HEK293 (cell line): ENCODE measurements at regions not wholly inside any gene's neighbourhood (a gene's known extent, or its start where the extent isn't known, plus 50 kb on each side); places are given as distances from the start of the nearest gene placed in this dataset.

ENCODE experiments used
- CTCF ChIA-PET: fragments of 350-600 bp; formaldehyde crosslinking; extraction: SDS; loops from one replicate; lab custom pipeline; 2021; ENCODE audit warnings: antibody characterized with exemption; lab: Yijun Ruan, JAX
- POLR2A ChIA-PET: fragments of 300-600 bp; formaldehyde crosslinking; extraction: SDS; loops from one replicate; lab custom pipeline; 2020; ENCODE audit warnings: antibody characterized with exemption, inconsistent platforms; lab: Yijun Ruan, JAX
- H3K27ac ChIP-seq: fragments of 200-500 bp; sonication (Bioruptor generic); 2 replicates; pipeline ENCODE4 v1.5.1; 2014; ENCODE audit warnings: low read depth, low read length, control low read depth, inconsistent platforms; ENCODE audit errors: extremely low read depth
- H3K36me3 ChIP-seq, 2 experiments: fragments of 200-500 bp in 1 of 2; sonication (Bioruptor generic) in 1 of 2; 1 replicate in 1 of 2; 2 replicates in 1 of 2; pipeline ENCODE4 v1.5.1; 2014 to 2017; ENCODE audit warnings: inconsistent platforms in 2 of 2, low read length in 2 of 2; ENCODE audit not compliant: control insufficient read depth in 2 of 2, insufficient read depth in 1 of 2
- H3K4me1 ChIP-seq: fragments of 200-500 bp; sonication (Bioruptor generic); 2 replicates; pipeline ENCODE4 v1.5.1; 2014; ENCODE audit warnings: mild to moderate bottlenecking, low read length, inconsistent platforms; ENCODE audit not compliant: control insufficient read depth, insufficient read depth
- H3K4me3 ChIP-seq: 2 replicates; pipeline ENCODE4 v1.5.1; 2011; ENCODE audit warnings: low read depth, mild to moderate bottlenecking, control low read depth, low read length, moderate library complexity
- H3K9me3 ChIP-seq: fragments of 200-500 bp; sonication (Bioruptor generic); 2 replicates; pipeline ENCODE4 v1.5.1; 2014; ENCODE audit warnings: low read depth, low read length, inconsistent platforms; ENCODE audit not compliant: control insufficient read depth, insufficient read depth
- BCL11A ChIP-seq: fragments of 450-650 bp; formaldehyde crosslinking; IDR thresholded peaks from 2 replicates; pipeline ENCODE4 v1.5.1; 2016; ENCODE audit warnings: low read depth, missing biosample characterization, missing genetic modification characterization
- FEZF1 ChIP-seq: fragments of 450-650 bp; formaldehyde crosslinking; IDR thresholded peaks from 2 replicates; pipeline ENCODE4 v1.5.1; 2016; ENCODE audit warnings: missing biosample characterization, missing genetic modification characterization
- SP2 ChIP-seq: fragments of 450-650 bp; formaldehyde crosslinking; IDR thresholded peaks from 2 replicates; pipeline ENCODE4 v1.5.1; 2016; ENCODE audit warnings: missing biosample characterization, missing genetic modification characterization
- WT1 ChIP-seq: fragments of 450-650 bp; formaldehyde crosslinking; IDR thresholded peaks from 2 replicates; pipeline ENCODE4 v1.5.1; 2016; ENCODE audit warnings: missing biosample characterization, missing genetic modification characterization
- ZBTB1 ChIP-seq: fragments of 450-650 bp; formaldehyde crosslinking; IDR thresholded peaks from 2 replicates; pipeline ENCODE4 v1.5.1; 2016; ENCODE audit warnings: missing biosample characterization, missing genetic modification characterization
- ZNF121 ChIP-seq: fragments of 450-650 bp; formaldehyde crosslinking; IDR thresholded peaks from 2 replicates; pipeline ENCODE4 v1.5.1; 2016; ENCODE audit warnings: missing biosample characterization, missing genetic modification characterization
- ZNF169 ChIP-seq: fragments of 450-650 bp; formaldehyde crosslinking; IDR thresholded peaks from 2 replicates; pipeline ENCODE4 v1.5.1; 2016; ENCODE audit warnings: missing biosample characterization, missing genetic modification characterization
- ZNF248 ChIP-seq: fragments of 450-650 bp; formaldehyde crosslinking; IDR thresholded peaks from 2 replicates; pipeline ENCODE4 v1.5.1; 2017; ENCODE audit warnings: missing biosample characterization, missing genetic modification characterization
- ZNF514 ChIP-seq: fragments of 450-650 bp; formaldehyde crosslinking; IDR thresholded peaks from 2 replicates; pipeline ENCODE4 v1.5.1; 2016; ENCODE audit warnings: missing biosample characterization, missing genetic modification characterization
- ZNF621 ChIP-seq: fragments of 450-650 bp; formaldehyde crosslinking; IDR thresholded peaks from 2 replicates; pipeline ENCODE4 v1.5.1; 2017; ENCODE audit warnings: missing biosample characterization, missing genetic modification characterization
- ZNF664 ChIP-seq: fragments of 450-650 bp; formaldehyde crosslinking; IDR thresholded peaks from 2 replicates; pipeline ENCODE4 v1.5.1; 2016; ENCODE audit warnings: missing biosample characterization, missing genetic modification characterization
- ZNF701 ChIP-seq: fragments of 450-650 bp; formaldehyde crosslinking; IDR thresholded peaks from 2 replicates; pipeline ENCODE4 v1.5.1; 2016; ENCODE audit warnings: missing biosample characterization, missing genetic modification characterization
- ZNF785 ChIP-seq: fragments of 450-650 bp; formaldehyde crosslinking; IDR thresholded peaks from 2 replicates; pipeline ENCODE4 v1.5.1; 2016; ENCODE audit warnings: missing biosample characterization, missing genetic modification characterization
- TF ChIP-seq, protein P1 (sequence below): fragments of 450-650 bp; formaldehyde crosslinking; IDR thresholded peaks from 2 replicates; pipeline ENCODE4 v1.5.1; 2016; ENCODE audit warnings: missing biosample characterization, missing genetic modification characterization
- TF ChIP-seq, protein P2 (sequence below): fragments of 450-650 bp; formaldehyde crosslinking; conservative IDR thresholded peaks from 2 replicates; pipeline ENCODE4 v1.5.1; 2016; ENCODE audit warnings: low read depth, missing biosample characterization, missing genetic modification characterization
- TF ChIP-seq, protein P3 (sequence below): fragments of 450-650 bp; formaldehyde crosslinking; conservative IDR thresholded peaks from 2 replicates; pipeline ENCODE4 v1.5.1; 2016; ENCODE audit warnings: low read depth, missing biosample characterization, missing genetic modification characterization
- TF ChIP-seq, protein P4 (sequence below): fragments of 450-650 bp; formaldehyde crosslinking; IDR thresholded peaks from 2 replicates; pipeline ENCODE4 v1.5.1; 2017; ENCODE audit warnings: missing biosample characterization, missing genetic modification characterization
- TF ChIP-seq, protein P5 (sequence below): fragments of 450-650 bp; formaldehyde crosslinking; IDR thresholded peaks from 2 replicates; pipeline ENCODE4 v1.5.1; 2017; ENCODE audit warnings: missing biosample characterization, mild to moderate bottlenecking, missing genetic modification characterization, moderate library complexity
- TF ChIP-seq, protein P6 (sequence below): fragments of 450-650 bp; formaldehyde crosslinking; IDR thresholded peaks from 2 replicates; pipeline ENCODE4 v1.5.1; 2016; ENCODE audit warnings: missing biosample characterization, missing genetic modification characterization
- TF ChIP-seq, protein P7 (sequence below): fragments of 450-650 bp; formaldehyde crosslinking; IDR thresholded peaks from 2 replicates; pipeline ENCODE4 v1.5.1; 2016; ENCODE audit warnings: missing biosample characterization, missing genetic modification characterization, borderline replicate concordance

DNA sequence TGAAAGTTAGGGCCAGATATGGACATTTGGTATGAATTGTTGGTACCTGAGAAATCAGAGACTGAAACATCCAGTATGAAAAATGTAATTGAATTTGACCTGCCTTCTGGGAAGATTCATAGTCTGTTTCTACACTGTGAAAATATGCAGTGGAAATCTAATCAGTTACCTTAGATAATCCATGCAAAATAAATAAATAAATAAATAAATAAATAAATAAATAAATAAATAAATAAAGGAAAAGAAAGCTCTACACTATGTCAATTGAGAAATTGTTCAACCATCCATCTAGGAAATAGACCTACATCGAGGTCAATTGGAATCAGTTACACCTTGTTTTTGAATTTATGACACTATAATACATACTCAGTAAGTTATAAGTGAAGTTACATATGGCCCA lies 252.3 kb downstream of the VGLL3 start (continued):
- TF ChIP-seq, protein P1, sequence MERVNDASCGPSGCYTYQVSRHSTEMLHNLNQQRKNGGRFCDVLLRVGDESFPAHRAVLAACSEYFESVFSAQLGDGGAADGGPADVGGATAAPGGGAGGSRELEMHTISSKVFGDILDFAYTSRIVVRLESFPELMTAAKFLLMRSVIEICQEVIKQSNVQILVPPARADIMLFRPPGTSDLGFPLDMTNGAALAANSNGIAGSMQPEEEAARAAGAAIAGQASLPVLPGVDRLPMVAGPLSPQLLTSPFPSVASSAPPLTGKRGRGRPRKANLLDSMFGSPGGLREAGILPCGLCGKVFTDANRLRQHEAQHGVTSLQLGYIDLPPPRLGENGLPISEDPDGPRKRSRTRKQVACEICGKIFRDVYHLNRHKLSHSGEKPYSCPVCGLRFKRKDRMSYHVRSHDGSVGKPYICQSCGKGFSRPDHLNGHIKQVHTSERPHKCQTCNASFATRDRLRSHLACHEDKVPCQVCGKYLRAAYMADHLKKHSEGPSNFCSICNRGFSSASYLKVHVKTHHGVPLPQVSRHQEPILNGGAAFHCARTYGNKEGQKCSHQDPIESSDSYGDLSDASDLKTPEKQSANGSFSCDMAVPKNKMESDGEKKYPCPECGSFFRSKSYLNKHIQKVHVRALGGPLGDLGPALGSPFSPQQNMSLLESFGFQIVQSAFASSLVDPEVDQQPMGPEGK (tag by site-specific recombination) = no peak
- no peak for TF ChIP-seq ZNF248
- TF ChIP-seq ZBTB1 (tag by site-specific recombination) = no peak
- TF ChIP-seq, protein P2, sequence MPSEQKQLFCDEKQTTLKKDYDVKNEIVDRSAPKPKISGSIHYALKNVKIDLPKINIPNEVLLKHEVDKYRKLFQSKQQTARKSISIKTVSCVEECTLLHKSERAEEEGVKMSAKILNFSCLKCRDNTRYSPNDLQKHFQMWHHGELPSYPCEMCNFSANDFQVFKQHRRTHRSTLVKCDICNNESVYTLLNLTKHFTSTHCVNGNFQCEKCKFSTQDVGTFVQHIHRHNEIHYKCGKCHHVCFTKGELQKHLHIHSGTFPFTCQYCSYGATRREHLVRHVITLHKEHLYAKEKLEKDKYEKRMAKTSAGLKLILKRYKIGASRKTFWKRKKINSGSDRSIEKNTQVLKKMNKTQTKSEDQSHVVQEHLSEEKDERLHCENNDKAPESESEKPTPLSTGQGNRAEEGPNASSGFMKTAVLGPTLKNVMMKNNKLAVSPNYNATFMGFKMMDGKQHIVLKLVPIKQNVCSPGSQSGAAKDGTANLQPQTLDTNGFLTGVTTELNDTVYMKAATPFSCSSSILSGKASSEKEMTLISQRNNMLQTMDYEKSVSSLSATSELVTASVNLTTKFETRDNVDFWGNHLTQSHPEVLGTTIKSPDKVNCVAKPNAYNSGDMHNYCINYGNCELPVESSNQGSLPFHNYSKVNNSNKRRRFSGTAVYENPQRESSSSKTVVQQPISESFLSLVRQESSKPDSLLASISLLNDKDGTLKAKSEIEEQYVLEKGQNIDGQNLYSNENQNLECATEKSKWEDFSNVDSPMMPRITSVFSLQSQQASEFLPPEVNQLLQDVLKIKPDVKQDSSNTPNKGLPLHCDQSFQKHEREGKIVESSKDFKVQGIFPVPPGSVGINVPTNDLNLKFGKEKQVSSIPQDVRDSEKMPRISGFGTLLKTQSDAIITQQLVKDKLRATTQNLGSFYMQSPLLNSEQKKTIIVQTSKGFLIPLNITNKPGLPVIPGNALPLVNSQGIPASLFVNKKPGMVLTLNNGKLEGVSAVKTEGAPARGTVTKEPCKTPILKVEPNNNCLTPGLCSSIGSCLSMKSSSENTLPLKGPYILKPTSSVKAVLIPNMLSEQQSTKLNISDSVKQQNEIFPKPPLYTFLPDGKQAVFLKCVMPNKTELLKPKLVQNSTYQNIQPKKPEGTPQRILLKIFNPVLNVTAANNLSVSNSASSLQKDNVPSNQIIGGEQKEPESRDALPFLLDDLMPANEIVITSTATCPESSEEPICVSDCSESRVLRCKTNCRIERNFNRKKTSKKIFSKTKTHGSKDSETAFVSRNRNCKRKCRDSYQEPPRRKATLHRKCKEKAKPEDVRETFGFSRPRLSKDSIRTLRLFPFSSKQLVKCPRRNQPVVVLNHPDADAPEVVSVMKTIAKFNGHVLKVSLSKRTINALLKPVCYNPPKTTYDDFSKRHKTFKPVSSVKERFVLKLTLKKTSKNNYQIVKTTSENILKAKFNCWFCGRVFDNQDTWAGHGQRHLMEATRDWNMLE (tag by site-specific recombination) = peak; percentile 82
- TF ChIP-seq, protein P3, sequence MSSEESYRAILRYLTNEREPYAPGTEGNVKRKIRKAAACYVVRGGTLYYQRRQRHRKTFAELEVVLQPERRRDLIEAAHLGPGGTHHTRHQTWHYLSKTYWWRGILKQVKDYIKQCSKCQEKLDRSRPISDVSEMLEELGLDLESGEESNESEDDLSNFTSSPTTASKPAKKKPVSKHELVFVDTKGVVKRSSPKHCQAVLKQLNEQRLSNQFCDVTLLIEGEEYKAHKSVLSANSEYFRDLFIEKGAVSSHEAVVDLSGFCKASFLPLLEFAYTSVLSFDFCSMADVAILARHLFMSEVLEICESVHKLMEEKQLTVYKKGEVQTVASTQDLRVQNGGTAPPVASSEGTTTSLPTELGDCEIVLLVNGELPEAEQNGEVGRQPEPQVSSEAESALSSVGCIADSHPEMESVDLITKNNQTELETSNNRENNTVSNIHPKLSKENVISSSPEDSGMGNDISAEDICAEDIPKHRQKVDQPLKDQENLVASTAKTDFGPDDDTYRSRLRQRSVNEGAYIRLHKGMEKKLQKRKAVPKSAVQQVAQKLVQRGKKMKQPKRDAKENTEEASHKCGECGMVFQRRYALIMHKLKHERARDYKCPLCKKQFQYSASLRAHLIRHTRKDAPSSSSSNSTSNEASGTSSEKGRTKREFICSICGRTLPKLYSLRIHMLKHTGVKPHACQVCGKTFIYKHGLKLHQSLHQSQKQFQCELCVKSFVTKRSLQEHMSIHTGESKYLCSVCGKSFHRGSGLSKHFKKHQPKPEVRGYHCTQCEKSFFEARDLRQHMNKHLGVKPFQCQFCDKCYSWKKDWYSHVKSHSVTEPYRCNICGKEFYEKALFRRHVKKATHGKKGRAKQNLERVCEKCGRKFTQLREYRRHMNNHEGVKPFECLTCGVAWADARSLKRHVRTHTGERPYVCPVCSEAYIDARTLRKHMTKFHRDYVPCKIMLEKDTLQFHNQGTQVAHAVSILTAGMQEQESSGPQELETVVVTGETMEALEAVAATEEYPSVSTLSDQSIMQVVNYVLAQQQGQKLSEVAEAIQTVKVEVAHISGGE (tag by site-specific recombination) = peak; percentile 70
- TF ChIP-seq, protein P4, sequence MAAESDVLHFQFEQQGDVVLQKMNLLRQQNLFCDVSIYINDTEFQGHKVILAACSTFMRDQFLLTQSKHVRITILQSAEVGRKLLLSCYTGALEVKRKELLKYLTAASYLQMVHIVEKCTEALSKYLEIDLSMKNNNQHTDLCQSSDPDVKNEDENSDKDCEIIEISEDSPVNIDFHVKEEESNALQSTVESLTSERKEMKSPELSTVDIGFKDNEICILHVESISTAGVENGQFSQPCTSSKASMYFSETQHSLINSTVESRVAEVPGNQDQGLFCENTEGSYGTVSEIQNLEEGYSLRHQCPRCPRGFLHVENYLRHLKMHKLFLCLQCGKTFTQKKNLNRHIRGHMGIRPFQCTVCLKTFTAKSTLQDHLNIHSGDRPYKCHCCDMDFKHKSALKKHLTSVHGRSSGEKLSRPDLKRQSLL (tag by site-specific recombination) = no peak
- TF ChIP-seq ZNF169 (tag by site-specific recombination) = no peak
- TF ChIP-seq, protein P5, sequence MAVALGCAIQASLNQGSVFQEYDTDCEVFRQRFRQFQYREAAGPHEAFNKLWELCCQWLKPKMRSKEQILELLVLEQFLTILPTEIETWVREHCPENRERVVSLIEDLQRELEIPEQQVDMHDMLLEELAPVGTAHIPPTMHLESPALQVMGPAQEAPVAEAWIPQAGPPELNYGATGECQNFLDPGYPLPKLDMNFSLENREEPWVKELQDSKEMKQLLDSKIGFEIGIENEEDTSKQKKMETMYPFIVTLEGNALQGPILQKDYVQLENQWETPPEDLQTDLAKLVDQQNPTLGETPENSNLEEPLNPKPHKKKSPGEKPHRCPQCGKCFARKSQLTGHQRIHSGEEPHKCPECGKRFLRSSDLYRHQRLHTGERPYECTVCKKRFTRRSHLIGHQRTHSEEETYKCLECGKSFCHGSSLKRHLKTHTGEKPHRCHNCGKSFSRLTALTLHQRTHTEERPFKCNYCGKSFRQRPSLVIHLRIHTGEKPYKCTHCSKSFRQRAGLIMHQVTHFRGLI = no peak
- TF ChIP-seq FEZF1 (tag by site-specific recombination) = no peak
- no peak for TF ChIP-seq ZNF785 (tag by site-specific recombination)
- no peak for TF ChIP-seq WT1 (tag by site-specific recombination)
- no peak for TF ChIP-seq SP2
- TF ChIP-seq, all 188 proteins: peak for 17

DNA sequence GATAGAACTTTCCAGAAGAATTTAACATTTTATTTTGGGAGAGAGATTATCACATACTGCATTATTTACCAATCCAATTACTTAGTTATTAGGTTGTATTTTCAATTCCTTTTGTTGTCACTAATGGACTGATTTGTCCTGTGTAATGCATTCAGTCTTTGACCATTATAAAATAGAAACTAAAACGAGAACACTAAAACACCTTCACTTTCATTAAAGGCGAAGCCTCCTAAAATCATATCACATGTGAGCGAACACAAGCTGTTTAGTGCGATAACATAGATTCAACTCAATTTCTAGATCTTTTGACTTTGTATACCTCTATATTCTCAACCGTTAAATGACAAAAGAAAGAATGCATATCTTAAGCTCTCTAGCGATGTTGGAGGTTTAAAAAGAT lies 253.4 kb downstream of the VGLL3 start:
- Histone ChIP-seq H3K9me3 (no peaks in the 10 kb centered on the region), H3K4me1 (no peaks in the 10 kb centered on the region), H3K27ac (no peak overlapping the region), H3K36me3 (no peaks in the 10 kb centered on the region), H3K4me3 (no peak overlapping the region)
- ChIA-PET CTCF (no interaction called here), POLR2A (no interaction called here)
- TF ChIP-seq BCL11A (tag by site-specific recombination) (no peak), ZNF121 (tag by site-specific recombination) (no peak), ZNF701 (tag by site-specific recombination) (no peak), ZBTB1 (tag by site-specific recombination) (no peak), ZNF664 (tag by site-specific recombination) (no peak), ZNF621 (tag by site-specific recombination) (no peak), ZNF514 (no peak)
- TF ChIP-seq, protein P6, sequence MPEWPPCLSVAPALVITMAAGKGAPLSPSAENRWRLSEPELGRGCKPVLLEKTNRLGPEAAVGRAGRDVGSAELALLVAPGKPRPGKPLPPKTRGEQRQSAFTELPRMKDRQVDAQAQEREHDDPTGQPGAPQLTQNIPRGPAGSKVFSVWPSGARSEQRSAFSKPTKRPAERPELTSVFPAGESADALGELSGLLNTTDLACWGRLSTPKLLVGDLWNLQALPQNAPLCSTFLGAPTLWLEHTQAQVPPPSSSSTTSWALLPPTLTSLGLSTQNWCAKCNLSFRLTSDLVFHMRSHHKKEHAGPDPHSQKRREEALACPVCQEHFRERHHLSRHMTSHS (tag by site-specific recombination) = no peak
- TF ChIP-seq, protein P7, sequence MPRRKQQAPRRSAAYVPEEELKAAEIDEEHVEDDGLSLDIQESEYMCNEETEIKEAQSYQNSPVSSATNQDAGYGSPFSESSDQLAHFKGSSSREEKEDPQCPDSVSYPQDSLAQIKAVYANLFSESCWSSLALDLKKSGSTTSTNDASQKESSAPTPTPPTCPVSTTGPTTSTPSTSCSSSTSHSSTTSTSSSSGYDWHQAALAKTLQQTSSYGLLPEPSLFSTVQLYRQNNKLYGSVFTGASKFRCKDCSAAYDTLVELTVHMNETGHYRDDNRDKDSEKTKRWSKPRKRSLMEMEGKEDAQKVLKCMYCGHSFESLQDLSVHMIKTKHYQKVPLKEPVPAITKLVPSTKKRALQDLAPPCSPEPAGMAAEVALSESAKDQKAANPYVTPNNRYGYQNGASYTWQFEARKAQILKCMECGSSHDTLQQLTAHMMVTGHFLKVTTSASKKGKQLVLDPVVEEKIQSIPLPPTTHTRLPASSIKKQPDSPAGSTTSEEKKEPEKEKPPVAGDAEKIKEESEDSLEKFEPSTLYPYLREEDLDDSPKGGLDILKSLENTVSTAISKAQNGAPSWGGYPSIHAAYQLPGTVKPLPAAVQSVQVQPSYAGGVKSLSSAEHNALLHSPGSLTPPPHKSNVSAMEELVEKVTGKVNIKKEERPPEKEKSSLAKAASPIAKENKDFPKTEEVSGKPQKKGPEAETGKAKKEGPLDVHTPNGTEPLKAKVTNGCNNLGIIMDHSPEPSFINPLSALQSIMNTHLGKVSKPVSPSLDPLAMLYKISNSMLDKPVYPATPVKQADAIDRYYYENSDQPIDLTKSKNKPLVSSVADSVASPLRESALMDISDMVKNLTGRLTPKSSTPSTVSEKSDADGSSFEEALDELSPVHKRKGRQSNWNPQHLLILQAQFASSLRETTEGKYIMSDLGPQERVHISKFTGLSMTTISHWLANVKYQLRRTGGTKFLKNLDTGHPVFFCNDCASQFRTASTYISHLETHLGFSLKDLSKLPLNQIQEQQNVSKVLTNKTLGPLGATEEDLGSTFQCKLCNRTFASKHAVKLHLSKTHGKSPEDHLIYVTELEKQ (tag by site-specific recombination) = no peak
